GM12801 (cell line): ENCODE measurements at regions not wholly inside any gene's neighbourhood (a gene's known extent, or its start where the extent isn't known, plus 50 kb on each side); places are given as distances from the start of the nearest gene placed in this dataset.

Experiments
- TF ChIP-seq, protein P1 (sequence below): IDR thresholded peaks from one replicate; pipeline ENCODE4 v1.5.1; 2011; ENCODE audit warnings: control low read depth; ENCODE audit not compliant: insufficient read length; ENCODE audit errors: extremely low read depth

GRCh38 chr3:17942856-17943255 is 200.4 kb upstream of the TBC1D5 start:
- TF ChIP-seq, protein P1, sequence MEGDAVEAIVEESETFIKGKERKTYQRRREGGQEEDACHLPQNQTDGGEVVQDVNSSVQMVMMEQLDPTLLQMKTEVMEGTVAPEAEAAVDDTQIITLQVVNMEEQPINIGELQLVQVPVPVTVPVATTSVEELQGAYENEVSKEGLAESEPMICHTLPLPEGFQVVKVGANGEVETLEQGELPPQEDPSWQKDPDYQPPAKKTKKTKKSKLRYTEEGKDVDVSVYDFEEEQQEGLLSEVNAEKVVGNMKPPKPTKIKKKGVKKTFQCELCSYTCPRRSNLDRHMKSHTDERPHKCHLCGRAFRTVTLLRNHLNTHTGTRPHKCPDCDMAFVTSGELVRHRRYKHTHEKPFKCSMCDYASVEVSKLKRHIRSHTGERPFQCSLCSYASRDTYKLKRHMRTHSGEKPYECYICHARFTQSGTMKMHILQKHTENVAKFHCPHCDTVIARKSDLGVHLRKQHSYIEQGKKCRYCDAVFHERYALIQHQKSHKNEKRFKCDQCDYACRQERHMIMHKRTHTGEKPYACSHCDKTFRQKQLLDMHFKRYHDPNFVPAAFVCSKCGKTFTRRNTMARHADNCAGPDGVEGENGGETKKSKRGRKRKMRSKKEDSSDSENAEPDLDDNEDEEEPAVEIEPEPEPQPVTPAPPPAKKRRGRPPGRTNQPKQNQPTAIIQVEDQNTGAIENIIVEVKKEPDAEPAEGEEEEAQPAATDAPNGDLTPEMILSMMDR = no peak

DNA sequence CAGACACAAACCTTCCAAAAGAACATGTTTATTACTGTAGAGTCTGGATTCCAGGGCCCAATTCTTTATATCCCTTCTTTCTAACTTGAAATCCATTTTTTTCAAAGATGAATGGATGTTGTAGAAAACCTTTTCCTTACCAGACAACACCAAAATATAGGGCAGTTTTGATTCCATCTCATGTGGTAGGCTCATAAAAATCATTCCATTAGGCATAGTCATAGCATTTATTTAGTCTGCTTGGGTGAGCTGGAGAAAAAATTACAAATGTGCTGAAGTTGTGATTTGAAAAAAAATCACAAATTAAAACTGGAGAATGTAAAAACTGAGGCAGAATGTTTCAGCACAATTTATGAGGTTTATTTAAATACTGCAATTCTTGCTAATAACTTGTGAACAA is 199.3 kb upstream of the TBC1D5 start:
- TF ChIP-seq, protein P1 = no peak

- TF ChIP-seq, protein P1 = no peak
Observed at GRCh38 chr3:17941152-17941551, 198.7 kb upstream of the TBC1D5 start.

DNA sequence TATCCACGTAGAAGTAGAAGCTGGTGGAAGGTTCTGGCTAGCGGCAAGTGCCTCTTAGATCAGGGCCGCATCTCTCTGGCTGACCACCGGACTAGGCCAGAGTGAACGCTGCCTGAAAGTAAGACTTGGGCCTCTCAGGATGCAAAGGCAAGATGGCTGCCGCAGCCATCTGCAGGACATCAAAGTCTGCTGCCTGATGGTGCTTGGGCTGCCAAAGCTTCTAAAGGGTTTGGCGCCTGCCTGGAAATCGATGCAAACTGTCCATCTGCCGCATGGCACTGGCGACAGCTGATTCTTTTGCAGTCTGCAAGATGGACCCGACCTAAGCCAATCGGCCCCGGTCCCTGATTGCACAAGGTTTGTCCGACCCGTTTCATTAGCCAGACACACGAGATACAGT is 196.7 kb upstream of the TBC1D5 start:
- TF ChIP-seq, protein P1 = no peak

GRCh38 chr3:17938313-17938712 is 195.9 kb upstream of the TBC1D5 start:
- TF ChIP-seq, protein P1 = no peak

DNA sequence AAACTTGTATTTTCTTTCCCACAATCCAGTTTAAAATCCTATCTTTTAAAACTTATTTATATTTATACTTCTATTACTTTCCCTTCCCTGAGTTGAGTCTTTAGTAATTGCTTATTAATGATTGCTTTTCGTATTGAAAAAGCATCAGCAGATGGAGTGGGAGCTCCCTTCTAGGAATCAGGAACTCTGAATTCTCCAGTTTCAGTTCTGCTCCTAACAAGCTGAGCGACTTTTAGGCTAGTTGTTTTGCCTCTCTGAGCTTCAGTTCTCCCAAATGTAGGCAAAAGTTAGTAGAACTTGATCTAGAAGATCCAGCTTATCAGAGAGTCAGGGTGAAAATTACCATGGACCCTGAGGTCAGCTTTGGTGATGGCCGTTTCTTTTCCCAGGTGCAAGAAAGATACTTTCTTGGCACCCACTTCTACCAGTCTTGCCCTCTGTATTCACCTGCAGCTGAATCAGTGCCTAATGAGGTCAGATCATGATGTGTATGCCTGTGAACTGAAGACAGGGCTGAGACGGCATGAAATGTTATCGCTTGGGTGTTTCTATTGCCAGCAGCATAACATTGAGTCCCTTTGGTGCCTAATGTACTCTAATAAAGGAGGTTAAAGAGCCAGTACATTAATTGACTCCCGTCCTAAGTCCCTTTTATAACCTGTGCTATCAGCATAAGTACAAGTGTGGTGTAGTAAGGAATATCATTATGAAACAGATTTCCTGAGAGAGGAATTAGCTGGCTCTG is 194.5 kb upstream of the TBC1D5 start:
- TF ChIP-seq, protein P1 = no peak

GRCh38 chr3:17935222-17935621 is 192.8 kb upstream of the TBC1D5 start:
- TF ChIP-seq, protein P1 = no peak
